GM21367 (cell line): ENCODE measurements at regions not wholly inside any gene's neighbourhood (a gene's known extent, or its start where the extent isn't known, plus 50 kb on each side); places are given as distances from the start of the nearest gene placed in this dataset.
A peak's percentile ranks its signal among the peaks of the same experiment; 100 is the strongest.
"Not testable (repeated sequence)": the region's sequence is repeated elsewhere in the genome, so short reads cannot be mapped to it uniquely, and the experiment has no call there.

Experiments
- ATAC-seq: cut with Tn5 transposase; IDR thresholded peaks from one replicate; pipeline ENCODE4 v1.9.1; 2021; ENCODE audit not compliant: unreplicated experiment

- ATAC-seq: no peak
Measured at GRCh38 chrX:120719622-120720021, 89.8 kb upstream of the C1GALT1C1 start.

DNA sequence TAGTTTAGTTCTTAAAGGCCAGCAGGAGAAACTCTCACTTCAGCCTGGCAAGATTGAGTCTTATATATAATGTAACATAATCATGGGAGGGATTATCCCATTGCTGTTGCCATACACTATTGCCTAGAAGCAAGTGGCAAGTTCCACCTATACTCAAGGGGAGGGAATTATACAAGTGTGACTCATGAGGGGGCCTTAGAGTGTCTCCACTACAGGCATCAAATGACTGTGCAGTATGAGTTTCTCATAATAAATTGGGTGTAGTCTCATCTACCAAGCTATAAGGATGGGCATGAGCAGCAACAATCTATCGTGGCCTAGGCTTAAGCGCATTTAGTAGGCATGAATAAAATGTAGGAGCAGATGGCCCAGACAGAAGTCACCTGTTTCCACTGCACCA lies 89.1 kb upstream of the C1GALT1C1 start:
- ATAC-seq: no peak

DNA sequence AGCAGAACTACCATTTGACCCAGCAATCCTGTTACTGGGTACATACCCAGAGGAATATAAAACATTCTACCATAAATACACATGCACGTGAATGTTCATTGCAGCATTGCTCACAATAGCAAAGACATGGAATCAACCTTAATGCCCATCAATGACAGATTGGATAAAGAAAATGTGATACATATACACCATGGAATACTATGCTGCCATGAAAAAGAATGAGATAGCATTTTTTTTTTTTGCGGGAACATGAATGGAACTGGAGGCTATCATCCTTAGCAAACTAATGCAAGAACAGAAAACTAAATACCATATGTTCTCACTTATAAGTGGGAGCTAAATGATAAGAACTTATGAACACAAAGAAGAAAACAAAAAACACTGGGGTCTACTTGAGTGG lies 72.5 kb upstream of the C1GALT1C1 start:
- ATAC-seq: not testable (repeated sequence)

DNA sequence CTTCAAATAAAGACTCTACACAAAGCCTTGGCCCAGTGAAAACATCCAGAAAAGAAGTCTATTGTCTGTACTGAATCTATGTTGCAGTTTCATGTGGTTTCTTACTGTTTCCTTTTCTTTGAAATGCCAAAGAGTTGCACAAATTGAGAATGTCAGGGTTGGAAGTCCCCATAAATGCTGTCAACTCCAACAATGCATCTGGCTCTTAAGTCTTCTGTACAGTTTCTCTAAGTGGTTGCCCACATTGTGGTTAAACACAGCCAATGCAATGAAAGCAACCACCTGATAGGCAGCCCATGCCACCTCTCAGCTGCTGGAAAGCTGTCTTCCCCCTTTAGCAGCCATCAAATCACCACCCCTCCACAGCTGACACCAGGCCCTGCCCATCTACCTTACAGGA lies 67.2 kb upstream of the C1GALT1C1 start:
- ATAC-seq: peak; percentile 73

GRCh38 chrX:120692319-120692718 lies 62.5 kb upstream of the C1GALT1C1 start:
- no peak for ATAC-seq

DNA sequence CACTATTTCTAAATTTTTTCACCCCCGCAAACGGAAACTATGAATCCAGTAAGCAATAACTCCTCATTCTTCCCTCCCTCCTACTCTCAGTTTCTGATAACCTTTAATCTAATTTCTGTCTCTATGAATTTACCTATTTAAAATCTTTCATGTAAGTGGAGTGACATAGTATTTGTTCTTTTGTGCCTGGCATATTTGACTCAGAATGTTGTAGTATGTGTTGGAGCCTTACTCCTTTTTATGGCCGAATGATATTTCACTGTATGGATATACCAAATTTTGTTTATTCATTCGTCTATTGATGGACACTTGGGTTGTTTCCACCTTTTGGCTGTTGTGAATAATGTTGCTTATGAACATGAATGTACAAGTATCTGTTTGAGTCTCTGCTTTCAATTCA lies 61.1 kb upstream of the C1GALT1C1 start:
- ATAC-seq: no peak

DNA sequence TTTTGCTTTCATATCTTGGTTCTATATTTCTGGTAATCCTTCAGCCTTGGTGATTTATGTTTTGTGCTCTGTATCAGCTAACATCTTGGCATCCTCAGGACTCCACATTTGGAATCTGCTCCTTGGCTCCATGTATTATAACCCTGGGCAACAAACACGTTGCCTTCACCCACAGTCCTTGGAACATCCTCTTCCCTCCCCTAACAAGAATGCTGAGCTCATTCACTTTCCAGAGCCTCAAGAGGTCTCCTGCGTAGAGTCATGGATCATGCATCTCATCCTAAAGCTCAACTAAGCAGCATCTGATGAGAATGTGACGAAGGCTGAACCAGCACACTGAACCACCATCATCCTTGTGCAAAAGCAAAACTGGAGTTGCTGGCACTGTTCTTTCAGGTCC lies 60.5 kb upstream of the C1GALT1C1 start:
- ATAC-seq: no peak

GRCh38 chrX:120680090-120680489 lies 50.2 kb upstream of the C1GALT1C1 start:
- ATAC-seq: no peak
